ENCODE measurements at regions not wholly inside any gene's neighbourhood (a gene's known extent, or its start where the extent isn't known, plus 50 kb on each side); places are given as distances from the start of the nearest gene placed in this dataset.

- TF ChIP-seq, protein P1, sequence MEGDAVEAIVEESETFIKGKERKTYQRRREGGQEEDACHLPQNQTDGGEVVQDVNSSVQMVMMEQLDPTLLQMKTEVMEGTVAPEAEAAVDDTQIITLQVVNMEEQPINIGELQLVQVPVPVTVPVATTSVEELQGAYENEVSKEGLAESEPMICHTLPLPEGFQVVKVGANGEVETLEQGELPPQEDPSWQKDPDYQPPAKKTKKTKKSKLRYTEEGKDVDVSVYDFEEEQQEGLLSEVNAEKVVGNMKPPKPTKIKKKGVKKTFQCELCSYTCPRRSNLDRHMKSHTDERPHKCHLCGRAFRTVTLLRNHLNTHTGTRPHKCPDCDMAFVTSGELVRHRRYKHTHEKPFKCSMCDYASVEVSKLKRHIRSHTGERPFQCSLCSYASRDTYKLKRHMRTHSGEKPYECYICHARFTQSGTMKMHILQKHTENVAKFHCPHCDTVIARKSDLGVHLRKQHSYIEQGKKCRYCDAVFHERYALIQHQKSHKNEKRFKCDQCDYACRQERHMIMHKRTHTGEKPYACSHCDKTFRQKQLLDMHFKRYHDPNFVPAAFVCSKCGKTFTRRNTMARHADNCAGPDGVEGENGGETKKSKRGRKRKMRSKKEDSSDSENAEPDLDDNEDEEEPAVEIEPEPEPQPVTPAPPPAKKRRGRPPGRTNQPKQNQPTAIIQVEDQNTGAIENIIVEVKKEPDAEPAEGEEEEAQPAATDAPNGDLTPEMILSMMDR (IDR thresholded peaks at IDR 0.05): no peak
- TF ChIP-seq POLR2A (IDR thresholded peaks at IDR 0.05) (no peak), POLR2AphosphoS5 (IDR thresholded peaks at IDR 0.05; ENCODE audit: insufficient read depth in 1 of 2, low read depth in 1 of 2) (no peak)
Observed at GRCh38 chr16:66014221-66014620, 352.3 kb upstream of the CDH5 start.
